Skeletal muscle satellite cell (primary cell): ENCODE measurements at regions not wholly inside any gene's neighbourhood (a gene's known extent, or its start where the extent isn't known, plus 50 kb on each side); places are given as distances from the start of the nearest gene placed in this dataset.
"Not testable (repeated sequence)": the region's sequence is repeated elsewhere in the genome, so short reads cannot be mapped to it uniquely, and the experiment has no call there.

Experiments used
- H3K27me3 ChIP-seq: 2 replicates; pipeline ENCODE4 v1.7.0; 2013; ENCODE audit warnings: low read length; ENCODE audit not compliant: control insufficient read depth, insufficient read depth
- H3K36me3 ChIP-seq: 2 replicates; pipeline ENCODE4 v1.7.0; 2013; ENCODE audit warnings: mild to moderate bottlenecking, control low read depth, low read length; ENCODE audit not compliant: insufficient read depth
- H3K4me1 ChIP-seq: 2 replicates; pipeline ENCODE4 v1.7.0; 2013; ENCODE audit warnings: low read length; ENCODE audit not compliant: control insufficient read depth, insufficient read depth
- H3K4me2 ChIP-seq: 2 replicates; pipeline ENCODE4 v1.7.0; 2013; ENCODE audit warnings: mild to moderate bottlenecking, low read length
- H3K4me3 ChIP-seq: 2 replicates; pipeline ENCODE4 v1.7.0; 2013; ENCODE audit warnings: low read length
- H3K9ac ChIP-seq: 2 replicates; pipeline ENCODE4 v1.7.0; 2013; ENCODE audit warnings: mild to moderate bottlenecking, low read depth, low read length, moderate library complexity
- H3K9me3 ChIP-seq: replicated peaks from 2 replicates; pipeline ENCODE4 v1.7.0; 2013; ENCODE audit warnings: mild to moderate bottlenecking, control low read depth, low read length

DNA sequence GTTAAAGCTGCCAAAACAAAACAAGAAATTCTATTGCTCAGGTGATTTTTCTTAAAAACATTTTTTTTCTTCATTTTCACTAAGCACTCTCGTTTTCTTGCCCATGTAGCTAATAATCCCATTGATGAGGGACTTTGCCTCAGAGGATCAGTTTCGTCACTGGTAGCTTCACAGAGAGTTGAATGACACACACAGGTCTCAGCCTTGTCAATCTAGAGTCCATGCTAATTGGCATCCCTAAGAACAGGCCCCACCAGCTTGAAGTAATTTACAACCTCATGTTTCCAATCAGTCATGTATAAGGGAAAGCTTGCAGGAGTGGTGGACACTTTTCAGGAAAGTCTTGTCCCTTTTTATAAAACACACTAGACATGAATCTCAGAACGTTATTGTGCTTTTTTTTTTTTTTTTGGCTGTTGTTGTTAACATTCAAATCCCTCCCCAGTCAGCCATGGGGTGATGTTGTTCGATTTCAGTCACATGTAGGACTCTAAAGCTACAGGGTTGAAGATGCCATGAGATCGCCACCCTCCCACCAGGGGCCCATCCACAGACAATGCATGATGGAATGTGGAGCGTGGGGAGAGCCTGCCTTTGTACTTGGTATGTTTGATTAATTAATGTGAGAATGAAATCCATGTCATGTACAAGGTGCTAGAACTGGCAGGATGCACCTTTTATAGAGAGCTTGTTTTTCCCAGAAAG lies 232.4 kb upstream of the FZD8 start:
- Histone ChIP-seq H3K4me3 (no peak overlapping the region), H3K36me3 (no peaks in the 10 kb centered on the region), H3K4me1 (no peaks in the 10 kb centered on the region), H3K4me2 (no peak overlapping the region), H3K9ac (no peak overlapping the region), H3K27me3 (no peaks in the 10 kb centered on the region), H3K9me3 (no peaks in the 10 kb centered on the region)

DNA sequence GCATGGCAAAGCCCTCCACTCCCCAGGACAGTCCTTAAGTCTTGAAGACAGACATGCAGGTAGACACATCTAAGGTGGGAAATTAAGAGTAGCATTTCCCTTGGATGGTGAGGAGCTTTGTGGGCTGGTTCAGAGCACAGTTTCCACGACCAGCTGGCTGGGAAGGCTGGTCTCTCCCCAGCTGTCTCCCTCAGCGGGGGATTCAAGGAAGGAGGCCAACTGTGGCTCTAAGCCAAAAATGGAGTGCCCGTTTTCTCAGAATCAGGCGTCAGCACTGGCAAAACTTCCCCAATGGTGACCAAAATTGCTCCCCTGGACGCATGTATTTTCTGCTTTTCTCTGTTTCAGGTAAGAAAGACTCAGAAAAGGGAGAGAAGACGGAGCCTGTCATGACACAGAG lies 230.6 kb upstream of the FZD8 start:
- H3K9ac ChIP-seq, result no peak overlapping the region
- no peaks in the 10 kb centered on the region for H3K36me3 ChIP-seq
- no peaks in the 10 kb centered on the region for H3K27me3 ChIP-seq
- H3K9me3 ChIP-seq, result no peaks in the 10 kb centered on the region
- H3K4me3 ChIP-seq, result no peak overlapping the region
- no peak overlapping the region for H3K4me2 ChIP-seq
- H3K4me1 ChIP-seq, result peaks cover 3% of the 10 kb centered on the region

DNA sequence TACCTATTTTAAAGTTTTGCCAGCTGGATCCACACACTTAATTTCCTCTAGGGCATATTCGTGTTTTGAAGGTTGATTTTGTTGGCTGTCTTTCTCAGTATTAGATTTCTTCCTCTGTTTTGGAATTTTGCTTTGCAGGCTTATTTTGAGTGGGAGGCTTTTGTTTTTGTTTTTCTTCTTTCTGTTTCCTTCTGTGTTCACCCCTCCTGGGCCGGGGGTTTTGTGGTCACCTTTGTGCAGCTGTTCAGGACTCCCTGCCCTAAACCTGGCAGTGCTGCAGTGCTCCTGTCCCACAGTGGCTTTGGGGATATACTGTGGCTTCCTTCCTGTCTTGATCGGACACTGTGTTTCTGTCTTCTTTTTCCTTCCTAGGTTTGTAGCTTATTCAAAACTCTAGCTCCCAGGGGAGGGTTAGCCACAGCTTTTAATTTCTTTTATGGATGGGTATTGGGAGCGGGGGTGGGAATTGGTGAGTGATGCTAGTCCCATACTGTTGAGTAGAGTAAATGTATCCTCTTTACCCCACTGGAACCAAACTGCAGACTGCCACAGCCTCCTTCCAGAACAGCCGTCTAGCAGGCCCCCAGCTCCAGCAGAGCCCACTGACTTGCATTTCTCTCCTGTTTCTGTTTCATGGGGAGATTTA lies 228.7 kb upstream of the FZD8 start:
- Histone ChIP-seq H3K4me1 (peaks cover 3% of the 10 kb centered on the region), H3K4me2 (no peak overlapping the region), H3K9ac (no peak overlapping the region), H3K27me3 (no peaks in the 10 kb centered on the region), H3K36me3 (no peaks in the 10 kb centered on the region), H3K4me3 (no peak overlapping the region), H3K9me3 (no peaks in the 10 kb centered on the region)

DNA sequence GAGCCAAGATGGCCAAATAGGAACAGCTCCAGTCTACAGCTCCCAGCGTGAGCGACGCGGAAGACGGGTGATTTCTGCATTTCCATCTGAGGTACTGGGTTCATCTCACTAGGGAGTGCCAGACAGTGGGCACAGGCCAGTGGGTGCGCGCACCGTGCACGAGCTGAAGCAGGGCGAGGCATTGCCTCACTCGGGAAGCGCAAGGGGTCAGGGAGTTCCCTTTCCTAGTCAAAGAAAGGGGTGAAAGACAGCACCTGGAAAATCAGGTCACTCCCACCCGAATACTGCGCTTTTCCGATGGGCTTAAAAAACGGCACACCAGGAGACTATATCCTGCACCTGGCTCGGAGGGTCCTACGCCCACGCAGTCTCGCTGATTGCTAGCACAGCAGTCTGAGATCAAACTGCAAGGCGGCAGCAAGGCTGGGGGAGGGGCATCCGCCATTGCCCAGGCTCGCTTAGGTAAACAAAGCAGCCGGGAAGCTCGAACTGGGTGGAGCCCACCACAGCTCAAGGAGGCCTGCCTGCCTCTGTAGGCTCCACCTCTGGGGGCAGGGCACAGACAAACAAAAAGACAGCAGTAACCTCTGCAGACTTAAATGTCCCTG lies 216.7 kb upstream of the FZD8 start:
- not testable (repeated sequence) for H3K9ac ChIP-seq, H3K27me3 ChIP-seq, H3K9me3 ChIP-seq, H3K4me2 ChIP-seq, H3K4me3 ChIP-seq, H3K4me1 ChIP-seq, H3K36me3 ChIP-seq

DNA sequence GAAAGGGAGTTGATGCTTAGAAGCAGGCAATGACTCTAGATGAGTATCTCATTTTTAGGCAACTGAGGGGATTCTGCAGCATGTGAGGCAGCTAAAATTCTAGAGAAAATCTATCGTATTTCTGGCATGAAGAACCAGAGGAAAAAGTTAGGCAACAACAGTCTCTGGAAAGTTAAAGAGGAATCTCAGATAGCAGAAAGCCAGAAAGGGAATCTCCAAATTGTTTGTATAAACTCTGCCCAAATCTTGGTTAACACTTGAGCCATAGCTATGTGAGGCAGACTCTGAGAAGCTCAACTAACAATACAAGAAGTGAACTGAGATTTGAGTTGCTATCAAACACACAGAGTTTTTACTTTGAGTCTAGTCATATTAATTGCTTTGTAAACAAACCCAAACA lies 215.8 kb upstream of the FZD8 start:
- Histone ChIP-seq H3K27me3 (no peaks in the 10 kb centered on the region), H3K9ac (no peak overlapping the region), H3K4me1 (no peaks in the 10 kb centered on the region), H3K36me3 (no peaks in the 10 kb centered on the region), H3K9me3 (no peaks in the 10 kb centered on the region), H3K4me2 (no peak overlapping the region), H3K4me3 (no peak overlapping the region)

DNA sequence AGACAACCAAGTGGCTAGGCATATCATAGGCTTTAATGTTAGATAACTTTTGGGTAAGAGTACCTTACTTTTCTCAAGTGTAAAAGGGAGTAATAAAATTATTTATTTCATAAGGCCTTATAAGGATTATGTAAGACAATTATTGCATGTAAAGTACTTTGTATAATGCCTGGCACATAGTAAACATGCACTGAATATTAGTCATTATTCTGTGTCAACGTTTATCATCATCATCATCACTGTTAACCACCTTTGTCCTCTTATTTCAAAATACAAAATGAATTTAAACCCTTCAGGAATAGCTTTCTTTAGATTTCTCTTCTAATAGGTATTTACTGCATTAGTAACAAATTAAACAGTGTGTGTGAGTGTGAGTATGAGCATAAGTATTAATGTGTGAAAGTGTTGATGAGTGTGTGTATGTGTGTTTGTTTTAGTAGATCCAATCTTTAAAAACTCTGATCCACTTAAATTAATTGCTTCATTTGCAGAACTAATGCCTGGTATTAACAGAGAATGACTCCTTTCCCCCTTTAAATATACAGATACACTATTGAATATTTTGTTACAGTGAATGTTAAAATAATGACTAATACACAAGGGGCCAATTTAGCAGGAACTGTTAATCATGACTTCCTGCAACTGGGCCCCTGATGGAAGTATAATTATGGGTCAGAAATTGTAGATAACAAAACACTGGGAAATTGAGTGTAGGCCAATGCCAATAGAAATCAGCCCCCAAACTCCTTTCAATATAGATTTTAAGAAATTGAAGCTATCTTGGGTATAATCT lies 213.3 kb upstream of the FZD8 start:
- H3K27me3 ChIP-seq, result no peaks in the 10 kb centered on the region
- H3K4me3 ChIP-seq, result no peak overlapping the region
- H3K9ac ChIP-seq, result no peak overlapping the region

DNA sequence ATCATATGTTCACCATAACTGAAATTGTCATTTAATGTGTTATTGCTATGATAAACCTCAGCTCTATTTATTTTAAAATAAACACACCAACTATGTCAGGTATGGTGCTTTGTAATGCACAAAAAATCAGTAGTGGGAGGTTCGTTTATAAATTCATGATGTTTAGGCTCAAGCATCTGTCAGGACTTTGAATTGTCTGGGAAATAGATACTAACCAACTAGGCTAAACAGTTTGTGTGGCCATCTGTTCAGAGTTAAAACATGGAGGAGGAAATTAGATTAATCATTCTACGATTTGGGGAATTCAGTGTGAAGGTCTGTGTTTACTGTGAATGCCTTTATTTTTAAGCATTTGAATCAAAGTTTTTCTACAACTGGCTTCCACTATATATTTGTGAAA lies 212.6 kb upstream of the FZD8 start:
- no peaks in the 10 kb centered on the region for H3K36me3 ChIP-seq
- no peak overlapping the region for H3K4me2 ChIP-seq
- H3K27me3 ChIP-seq, result no peaks in the 10 kb centered on the region
- H3K9ac ChIP-seq, result no peak overlapping the region
- H3K4me3 ChIP-seq, result no peak overlapping the region
- no peaks in the 10 kb centered on the region for H3K9me3 ChIP-seq
- no peaks in the 10 kb centered on the region for H3K4me1 ChIP-seq

More for the DNA sequence above, 213.3 kb upstream of the FZD8 start:
- H3K9me3 ChIP-seq, result no peaks in the 10 kb centered on the region
- no peaks in the 10 kb centered on the region for H3K4me1 ChIP-seq
- H3K4me2 ChIP-seq, result no peak overlapping the region
- no peaks in the 10 kb centered on the region for H3K36me3 ChIP-seq

DNA sequence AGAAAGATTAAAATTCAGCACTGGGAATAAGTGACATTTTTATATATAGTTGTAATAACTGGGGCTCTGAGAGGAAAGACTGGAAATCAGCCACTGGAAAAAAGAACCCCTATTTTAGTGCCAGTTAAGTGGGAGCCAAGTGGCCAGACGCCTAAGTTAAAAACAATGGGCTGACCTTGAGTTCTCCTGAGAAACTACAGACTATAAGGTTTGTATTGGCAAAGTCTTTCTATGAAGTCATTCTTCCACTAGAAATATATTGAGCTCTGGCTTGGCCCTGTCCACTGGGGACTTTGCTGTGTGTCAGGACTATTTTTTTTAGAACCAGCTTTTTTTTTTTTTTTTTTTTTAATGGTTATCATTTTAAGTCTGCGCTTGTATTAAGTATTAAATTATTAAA lies 210.6 kb upstream of the FZD8 start:
- Histone ChIP-seq H3K9me3 (no peaks in the 10 kb centered on the region), H3K36me3 (no peaks in the 10 kb centered on the region), H3K4me2 (no peak overlapping the region), H3K9ac (no peak overlapping the region), H3K27me3 (no peaks in the 10 kb centered on the region), H3K4me1 (no peaks in the 10 kb centered on the region), H3K4me3 (no peak overlapping the region)

DNA sequence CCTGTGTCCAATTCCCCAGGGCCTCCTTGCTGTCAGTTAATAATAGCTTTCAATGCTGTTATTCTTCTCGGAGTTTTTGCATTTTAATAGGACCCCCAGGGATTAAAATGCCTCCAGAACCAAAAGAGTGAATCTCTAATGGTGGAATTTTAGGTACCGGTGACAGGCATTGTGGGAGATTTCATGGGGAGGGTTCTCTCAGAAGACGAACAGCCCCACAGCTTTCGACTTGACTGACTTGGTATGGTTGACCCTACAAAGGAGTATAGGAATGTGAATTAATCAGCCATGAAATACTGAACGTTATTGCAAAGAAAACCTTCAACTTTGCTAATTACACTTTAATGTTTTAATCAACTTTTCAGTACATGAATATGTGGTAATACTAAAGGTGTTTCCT lies 206.3 kb upstream of the FZD8 start:
- no peaks in the 10 kb centered on the region for H3K4me1 ChIP-seq
- H3K27me3 ChIP-seq, result no peaks in the 10 kb centered on the region
- H3K4me2 ChIP-seq, result no peak overlapping the region
- no peaks in the 10 kb centered on the region for H3K36me3 ChIP-seq
- no peak overlapping the region for H3K9ac ChIP-seq
- no peaks in the 10 kb centered on the region for H3K9me3 ChIP-seq
- no peak overlapping the region for H3K4me3 ChIP-seq

DNA sequence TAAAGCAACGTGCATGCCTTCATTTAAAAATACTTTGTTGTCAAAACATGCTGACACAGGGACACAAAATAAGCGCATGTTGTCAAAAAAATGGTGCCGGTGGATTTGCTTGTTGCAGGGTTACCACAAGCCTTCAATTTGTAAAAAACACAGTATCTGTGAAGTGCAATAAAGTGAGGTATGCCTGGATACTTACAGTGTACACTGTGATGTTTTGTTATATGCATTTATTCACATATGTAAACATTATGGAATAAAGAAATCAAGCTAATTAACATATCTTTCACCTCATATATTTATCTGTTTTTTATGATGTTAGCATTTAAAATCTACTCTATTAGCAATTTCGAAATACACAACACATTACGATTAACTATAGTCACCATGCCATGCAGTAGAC lies 202.6 kb upstream of the FZD8 start:
- Histone ChIP-seq H3K4me1 (no peaks in the 10 kb centered on the region), H3K4me3 (no peak overlapping the region), H3K9me3 (no peaks in the 10 kb centered on the region), H3K9ac (no peak overlapping the region), H3K4me2 (no peak overlapping the region), H3K27me3 (no peaks in the 10 kb centered on the region), H3K36me3 (no peaks in the 10 kb centered on the region)

DNA sequence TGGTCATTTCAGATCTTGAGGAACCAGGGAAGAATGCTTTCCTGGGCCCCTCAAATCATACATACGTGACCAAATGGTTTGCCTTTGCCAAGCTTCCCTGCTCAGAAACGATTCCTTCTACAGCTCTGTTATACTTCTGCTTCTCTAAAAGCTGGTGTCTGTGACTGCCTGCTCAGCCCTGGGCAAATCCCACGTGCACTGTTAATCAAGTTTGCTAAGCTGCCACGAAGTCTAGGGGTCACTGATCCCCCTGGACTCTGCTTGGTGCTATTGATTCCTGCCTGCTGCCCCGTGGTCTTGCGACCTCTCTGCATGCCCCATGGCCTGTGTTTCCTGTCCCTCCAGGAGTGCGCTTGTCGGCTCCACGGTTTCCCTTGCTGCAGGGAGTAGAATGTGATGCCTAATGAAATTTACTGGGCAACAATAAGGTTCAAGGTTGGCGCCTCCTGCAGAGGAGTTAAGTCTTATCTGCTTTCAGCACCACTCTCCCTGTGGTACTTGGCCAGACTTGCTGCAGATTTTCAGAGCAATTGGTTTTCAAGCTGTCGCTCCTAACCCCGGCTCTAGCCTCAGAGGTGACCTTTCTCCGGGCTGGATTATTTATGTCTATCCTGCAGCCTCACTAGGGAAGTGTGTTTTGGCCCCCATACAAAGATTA lies 201.6 kb upstream of the FZD8 start:
- Histone ChIP-seq H3K4me1 (no peaks in the 10 kb centered on the region), H3K36me3 (no peaks in the 10 kb centered on the region), H3K4me3 (no peak overlapping the region)

More for the DNA sequence above, 201.6 kb upstream of the FZD8 start:
- H3K27me3 ChIP-seq, result no peaks in the 10 kb centered on the region
- no peak overlapping the region for H3K4me2 ChIP-seq
- H3K9me3 ChIP-seq, result no peaks in the 10 kb centered on the region
- H3K9ac ChIP-seq, result no peak overlapping the region
